ENCODE measurements at regions not wholly inside any gene's neighbourhood (a gene's known extent, or its start where the extent isn't known, plus 50 kb on each side); places are given as distances from the start of the nearest gene placed in this dataset.
"Not testable (repeated sequence)": the region's sequence is repeated elsewhere in the genome, so short reads cannot be mapped to it uniquely, and the experiment has no call there.

DNA sequence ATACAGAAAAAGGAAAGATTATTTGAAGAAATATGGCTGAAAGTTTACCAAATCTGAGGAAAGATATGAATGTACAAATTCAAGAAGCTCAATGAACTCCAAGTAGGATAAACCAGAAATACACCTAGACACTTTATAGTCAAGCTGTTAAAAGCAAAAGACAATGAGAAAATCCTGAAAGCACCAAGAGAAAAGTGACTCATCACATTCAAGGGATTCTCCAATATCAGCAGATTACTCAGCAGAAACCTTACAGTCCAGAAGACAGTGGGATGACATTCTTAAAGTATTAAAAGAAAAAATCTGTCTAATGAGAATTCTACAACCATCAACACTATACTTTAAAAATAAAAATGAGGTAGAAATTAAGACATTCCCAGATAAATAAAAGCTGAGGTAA lies 223.8 kb upstream of the ZCCHC13 start:
- DNase-seq (ENCODE audit: low read depth, low spot score), result no peak

DNA sequence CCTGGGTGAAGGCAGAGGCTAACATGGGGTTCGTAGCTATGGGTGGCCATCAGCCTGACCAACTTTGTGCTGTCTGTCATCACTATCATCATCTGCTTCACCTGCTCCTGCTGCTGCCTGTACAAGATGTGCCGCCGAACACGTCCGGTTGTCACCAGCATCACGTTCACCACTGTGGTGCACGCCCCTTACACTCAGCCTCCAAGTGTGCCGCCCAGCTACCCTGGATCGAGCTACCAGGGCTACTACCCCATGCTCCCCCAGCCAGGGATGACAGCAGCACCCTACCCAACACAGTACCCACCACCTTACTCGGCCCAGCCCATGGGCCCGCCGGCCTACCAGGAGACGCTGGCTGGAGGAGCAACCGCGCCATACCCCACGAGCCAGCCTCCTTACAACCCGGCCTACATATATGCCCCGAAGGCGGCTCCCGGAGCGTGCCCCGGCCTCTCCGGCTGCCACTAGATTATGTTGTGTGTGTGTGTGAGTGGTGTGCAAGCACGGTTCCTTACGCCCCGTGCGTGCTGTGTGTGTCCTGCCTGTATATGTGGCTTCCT lies 213.4 kb upstream of the XIST start:
- no peak for DNase-seq (ENCODE audit: low read depth, low spot score)

DNA sequence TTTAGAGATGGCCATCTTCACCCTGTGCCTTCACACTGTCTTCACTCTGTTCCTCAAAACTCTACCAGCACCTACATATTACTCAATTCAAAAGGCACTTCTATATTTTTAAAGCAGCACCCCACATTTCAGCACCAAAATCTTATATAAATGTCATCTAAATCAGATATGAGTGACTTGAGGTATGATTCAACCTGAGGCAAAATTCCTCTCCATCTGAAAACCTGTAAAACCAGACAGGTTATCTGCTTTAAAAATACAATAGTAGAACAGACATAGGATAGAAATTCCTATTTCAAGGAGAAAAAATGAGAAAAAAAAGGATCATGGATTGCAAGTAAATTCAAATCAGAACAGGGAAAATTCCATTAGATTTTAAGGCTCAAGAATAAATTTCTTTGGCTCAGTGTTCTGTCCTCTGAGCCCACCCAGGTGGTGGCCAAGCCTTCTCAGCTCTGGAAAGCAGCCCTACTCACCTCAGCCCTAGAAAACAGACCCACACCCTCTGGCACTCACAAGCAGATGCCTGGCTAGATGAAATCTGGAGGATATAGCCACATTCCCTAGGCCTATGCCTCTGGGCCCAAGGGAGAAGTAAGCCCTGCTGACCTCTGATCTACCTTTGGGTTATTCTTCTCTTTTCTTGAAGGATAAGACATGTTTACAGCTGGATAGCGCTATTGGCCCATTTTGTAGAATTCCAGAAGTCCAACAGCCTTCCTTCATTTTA lies 211.1 kb upstream of the XIST start:
- no peak for DNase-seq (ENCODE audit: low read depth, low spot score)

DNA sequence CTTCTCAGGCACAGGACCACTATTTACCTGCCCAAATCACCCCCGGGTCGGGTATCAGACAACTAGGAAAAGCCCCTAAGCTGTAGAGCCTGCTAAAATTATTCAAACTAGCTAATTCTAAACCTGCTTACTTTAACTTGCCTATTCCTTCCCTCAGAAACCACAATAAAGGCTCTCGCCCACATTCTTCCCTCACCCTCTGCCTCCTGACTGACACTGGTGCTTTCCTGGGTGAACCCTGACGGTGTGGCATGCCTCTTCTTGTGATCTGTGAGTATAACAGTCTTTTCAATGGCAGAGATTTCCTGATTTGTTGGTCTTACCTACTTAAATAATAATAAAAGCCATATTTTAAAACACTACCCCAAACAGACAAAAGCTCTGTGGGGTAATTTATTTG lies 209.4 kb upstream of the XIST start:
- peak; percentile 13 for DNase-seq (ENCODE audit: low read depth, low spot score)

DNA sequence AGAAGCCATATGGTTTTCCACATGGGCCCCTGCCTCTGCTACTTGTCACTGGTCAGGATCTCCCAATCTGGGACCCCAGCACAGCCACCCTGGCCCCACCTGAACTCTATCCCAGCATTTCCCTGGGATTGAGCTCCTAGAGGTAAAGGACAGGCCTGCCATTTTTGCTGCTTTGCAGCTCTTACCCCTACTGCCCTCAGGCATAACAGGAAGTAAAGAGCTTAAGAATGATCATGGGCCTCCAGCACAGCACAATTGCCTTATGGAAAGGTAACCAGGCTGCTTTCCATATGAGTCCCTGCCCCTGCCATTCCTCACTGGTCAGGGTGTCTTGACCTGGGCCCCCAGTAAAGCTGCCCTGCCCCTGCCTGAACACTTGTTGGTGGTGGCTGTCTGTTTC lies 196.6 kb upstream of the XIST start:
- no peak for DNase-seq (ENCODE audit: low read depth, low spot score)

DNA sequence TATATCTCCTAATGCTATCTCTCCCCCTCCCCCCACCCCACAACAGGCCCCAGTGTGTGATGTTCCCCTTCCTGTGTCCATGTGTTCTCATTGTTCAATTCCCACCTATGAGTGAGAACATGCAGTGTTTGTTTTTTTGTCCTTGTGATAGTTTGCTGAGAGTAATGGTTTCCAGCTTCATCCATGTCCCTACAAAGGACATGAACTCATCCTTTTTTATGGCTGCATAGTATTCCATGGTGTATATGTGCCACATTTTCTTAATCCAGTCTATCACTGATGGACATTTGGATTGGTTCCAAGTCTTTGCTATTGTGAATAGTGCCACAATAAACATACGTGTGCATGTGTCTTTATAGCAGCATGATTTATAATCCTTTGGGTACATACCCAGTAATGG lies 181.6 kb upstream of the XIST start:
- not testable (repeated sequence) for DNase-seq (ENCODE audit: low read depth, low spot score)

DNA sequence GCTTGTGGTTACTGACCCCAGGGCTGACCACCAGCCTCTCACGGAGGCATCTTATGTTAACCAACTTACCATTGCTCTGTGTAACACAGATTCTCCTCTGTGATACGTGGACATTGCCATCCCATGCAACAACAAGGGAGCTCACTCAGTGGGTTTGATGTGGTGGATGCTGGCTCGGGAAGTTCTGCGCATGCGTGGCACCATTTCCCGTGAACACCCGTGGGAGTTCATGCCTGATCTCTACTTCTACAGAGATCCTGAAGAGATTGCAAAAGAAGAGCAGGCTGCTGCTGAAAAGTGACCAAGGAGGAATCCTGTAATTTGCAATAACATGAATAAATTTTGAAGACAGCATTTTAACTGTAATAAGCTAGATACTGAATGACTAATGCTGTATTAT lies 179.0 kb upstream of the XIST start:
- DNase-seq (ENCODE audit: low read depth, low spot score), result not testable (repeated sequence)

DNA sequence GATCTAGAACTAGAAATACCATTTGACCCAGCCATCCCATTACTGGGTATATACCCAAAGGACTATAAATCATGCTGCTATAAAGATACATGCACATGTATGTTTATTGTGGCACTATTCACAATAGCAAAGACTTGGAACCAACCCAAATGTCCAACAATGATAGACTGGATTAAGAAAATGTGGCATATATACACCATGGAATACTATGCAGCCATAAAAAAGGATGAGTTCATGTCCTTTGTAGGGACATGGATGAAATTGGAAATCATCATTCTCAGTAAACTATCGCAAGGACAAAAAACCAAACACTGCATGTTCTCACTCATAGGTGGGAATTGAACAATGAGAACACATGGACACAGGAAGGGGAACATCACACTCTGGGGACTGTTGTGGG lies 178.3 kb upstream of the XIST start:
- DNase-seq (ENCODE audit: low read depth, low spot score), result not testable (repeated sequence)

DNA sequence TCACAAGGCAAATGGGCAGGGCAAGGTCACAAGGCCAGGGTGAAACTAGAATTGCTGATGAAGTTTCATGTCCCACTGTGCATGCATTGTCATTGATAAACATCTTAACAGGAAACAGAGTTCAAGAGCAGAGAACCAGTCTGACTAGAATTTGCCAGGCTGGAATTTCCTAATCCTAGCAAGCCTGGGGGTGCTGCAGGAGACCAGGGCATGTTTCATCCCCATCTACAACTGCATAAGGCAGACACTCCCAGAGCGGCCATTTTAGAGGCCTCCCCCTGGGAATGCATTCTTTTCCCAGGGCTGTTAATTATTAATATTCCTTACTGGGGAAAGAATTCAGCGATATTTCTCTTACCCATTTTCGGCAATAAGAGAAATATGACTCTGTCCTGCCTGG lies 172.6 kb upstream of the XIST start:
- not testable (repeated sequence) for DNase-seq (ENCODE audit: low read depth, low spot score)

DNA sequence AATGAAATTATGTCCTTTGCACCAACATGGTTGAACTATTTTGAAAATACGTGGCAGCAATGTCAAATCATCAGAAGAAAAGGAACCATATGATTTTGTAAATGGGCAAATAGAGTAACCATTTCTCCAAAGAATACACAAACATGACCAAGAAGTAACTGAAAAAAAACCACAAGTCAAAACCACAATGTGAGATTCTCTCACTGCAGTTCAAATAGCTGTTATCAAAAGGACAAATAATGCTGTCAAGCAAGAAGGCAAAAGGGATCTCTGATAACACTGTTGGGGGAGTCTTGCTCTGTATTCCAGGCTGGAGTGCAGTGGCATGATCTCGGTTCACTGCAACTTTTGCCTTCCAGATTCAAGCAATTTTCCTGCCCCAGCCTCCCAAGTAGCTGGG lies 170.7 kb upstream of the XIST start:
- no peak for DNase-seq (ENCODE audit: low read depth, low spot score)

DNA sequence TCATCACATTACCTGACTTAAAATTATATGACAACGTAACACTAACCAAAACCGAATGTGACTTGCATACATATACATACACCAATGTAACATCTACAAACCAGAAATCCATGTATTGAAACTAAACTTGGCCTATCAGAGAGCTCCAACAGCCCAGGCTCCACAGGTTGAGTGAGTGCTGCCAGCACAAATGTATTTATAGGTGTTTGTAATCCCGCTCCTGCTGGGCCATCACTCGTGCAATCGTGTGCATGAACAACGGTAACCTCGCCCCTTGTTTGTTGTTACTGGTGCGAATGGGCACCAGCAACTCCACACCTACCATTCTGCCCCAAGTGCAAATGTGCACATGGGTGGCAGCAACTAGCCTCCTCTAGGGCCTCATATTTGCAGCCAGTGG lies 165.7 kb upstream of the XIST start:
- DNase-seq (ENCODE audit: low read depth, low spot score), result no peak

DNA sequence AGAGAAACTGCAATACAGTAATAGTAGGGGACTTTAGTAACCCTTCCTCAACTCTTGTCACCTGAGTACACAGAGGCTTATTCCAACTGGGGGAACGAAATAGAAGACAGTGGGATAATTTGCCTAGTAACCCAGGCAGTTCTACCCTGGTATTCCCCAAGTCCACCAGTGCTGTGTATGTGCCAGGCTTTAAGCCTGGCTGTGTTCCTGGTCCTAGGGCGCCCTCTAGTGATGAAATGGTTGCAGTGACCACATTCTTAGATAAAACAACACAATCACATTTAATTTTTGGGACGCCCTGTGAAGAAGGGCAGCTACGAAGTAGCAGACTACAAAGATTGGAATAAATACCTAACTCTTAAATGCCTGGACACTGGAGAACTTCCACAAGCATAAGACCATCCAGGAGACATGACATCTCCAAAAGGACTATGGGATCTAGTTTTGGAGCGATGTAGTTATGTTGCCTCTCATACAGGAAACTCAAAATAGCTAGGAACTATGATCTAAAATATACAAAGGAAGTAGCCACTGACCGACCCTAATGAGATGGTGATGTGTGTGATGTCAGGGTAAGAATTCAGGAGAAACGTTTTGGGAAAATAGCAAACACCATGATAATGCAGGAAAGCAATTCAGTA lies 163.0 kb upstream of the XIST start:
- DNase-seq (ENCODE audit: low read depth, low spot score), result peak; percentile 88

DNA sequence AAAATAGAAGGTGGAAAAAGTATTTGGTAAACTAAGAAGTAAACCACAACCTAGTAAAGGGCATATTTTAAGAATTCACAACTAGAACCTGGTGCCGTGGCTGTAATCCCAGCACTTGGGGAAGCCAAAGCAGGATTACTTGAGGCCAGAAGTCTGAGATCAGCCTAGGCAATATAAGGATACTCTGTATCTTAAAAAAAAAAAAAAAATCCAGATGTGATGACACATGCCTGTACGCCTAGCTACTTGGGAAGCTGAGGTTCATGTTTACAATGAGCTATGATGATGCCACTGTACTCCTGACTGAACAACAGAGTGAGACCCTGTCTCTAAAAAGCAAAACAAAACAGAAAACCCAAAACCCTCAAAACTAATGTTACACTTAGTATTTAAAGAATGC lies 156.5 kb upstream of the XIST start:
- no peak for DNase-seq (ENCODE audit: low read depth, low spot score)

DNA sequence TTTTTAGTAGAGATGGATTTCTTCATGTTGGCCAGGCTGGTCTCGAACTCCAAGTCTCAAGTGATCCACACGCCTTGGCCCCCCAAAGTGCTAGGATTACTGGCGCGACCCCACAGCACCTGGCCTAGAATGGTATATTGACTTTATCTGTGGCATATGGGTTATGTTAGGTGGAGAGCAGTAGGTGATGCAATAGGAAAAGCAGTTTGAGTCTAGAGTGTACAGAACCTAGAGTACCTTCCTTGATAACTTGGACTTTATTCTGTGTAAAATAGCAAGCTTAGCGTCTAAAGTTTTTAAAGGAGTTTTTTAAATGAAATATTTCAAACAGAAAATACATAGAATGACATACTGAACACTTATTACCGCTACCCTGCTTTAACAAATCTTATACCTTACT lies 139.5 kb upstream of the XIST start:
- DNase-seq (ENCODE audit: low read depth, low spot score), result no peak

DNA sequence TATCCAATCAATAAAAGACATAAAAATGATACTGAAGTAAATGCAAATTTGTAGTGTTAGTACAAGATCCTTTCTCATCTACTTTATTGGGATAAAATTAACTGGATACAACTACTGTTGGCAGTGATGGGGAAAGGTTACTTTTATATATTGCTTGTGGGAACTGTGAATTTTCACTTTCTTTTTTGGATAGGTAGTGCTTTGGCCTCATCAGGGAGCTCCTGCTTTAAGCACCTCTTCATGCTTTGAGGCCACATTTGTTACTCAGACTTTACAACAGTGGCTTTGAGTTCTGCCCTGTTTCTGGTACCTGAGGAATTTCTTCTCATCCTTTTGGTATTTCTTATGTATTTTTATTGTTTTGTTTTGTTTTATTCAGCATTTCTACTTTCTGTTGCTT lies 134.7 kb upstream of the XIST start:
- DNase-seq (ENCODE audit: low read depth, low spot score), result no peak

DNA sequence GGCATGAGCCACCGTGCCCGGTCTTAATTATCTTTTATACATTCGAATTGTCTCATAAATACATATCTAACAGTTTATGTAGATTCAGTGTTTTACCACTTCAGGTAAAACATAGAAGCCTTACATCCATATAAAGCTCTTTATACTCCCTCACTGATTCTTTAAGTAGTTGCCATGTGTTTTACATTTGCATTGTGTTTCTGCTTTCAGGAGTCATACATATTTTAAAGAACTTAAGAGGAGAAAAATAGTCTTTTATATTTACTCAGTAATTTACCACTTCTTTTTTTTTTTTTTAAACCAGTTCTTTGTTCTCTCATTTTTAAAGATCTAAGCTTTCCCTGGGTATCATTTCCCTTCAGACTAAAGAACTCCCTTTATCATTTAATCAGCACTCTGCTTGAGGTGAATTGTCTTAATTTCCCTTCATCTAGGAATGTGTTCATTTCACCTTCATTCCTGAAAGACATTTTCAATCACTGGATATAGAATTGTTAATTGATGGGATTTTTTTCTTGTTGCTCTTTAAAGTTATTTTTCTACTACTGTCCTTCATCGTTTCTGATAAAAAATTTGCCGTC lies 127.1 kb upstream of the XIST start:
- DNase-seq (ENCODE audit: low read depth, low spot score), result no peak

DNA sequence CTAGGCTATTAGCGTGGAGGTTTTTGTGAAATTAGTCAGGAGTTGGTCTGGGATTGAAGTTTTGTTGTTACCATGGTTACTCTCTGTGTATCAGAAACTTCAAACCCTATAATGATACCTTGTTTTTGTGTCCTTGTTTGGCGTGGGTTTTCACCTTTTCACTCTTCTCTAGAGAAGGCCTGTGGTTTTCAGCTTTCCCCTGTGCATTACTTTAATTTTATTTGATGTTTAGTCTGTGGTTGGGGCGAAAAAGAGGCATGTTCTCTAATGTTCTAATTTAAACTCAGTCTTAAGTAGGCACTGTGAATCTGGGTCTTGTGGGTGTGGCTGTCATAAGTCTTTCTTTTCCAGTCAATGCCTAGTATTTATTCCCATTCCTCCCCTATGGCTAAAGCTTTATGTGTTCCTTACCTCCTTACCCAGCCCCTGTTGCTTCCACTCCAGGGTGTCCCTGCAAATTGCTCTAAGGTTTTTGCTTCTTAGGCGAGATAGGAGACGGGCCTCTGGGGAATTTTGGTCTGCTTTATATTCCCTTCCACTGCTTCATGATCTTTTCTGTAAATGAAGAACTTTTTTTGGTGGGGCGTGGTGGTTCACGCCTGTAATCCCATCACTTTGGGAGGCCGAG lies 125.1 kb upstream of the XIST start:
- peak; percentile 47 for DNase-seq (ENCODE audit: low read depth, low spot score)

DNA sequence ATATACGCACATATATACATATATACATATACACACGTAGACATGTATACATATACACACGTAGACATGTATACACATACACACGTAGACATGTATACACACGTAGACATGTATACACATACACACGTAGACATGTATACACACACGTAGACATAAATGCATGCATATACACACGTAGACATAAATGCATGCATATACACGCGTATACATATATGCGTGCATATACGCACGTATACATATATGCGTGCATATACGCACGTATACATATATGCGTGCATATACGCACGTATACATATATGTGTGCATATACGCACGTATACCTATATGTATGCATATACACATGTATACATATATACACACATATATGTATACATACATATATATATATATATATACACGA lies 114.9 kb upstream of the XIST start:
- DNase-seq (ENCODE audit: low read depth, low spot score), result not testable (repeated sequence)

DNA sequence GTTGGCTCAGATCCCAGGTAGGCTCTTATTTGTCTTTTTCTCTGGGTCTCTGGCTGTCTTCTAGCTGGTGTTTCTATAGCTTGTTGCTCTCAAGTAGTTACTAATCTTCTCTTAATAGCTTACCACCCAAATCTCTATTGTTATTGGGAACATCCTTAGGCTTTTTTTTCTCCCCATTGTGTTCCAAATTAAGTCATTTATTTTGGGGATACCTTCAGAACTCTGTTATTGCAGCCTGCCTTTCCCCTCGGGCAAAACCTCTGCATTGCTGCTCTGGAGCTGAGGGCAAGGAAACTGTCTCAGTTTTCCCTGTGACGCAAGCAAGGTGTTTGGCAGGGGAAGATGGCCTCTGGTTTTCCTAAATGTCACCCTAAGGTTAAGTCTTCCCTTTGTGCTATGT lies 113.3 kb upstream of the XIST start:
- DNase-seq (ENCODE audit: low read depth, low spot score), result no peak

DNA sequence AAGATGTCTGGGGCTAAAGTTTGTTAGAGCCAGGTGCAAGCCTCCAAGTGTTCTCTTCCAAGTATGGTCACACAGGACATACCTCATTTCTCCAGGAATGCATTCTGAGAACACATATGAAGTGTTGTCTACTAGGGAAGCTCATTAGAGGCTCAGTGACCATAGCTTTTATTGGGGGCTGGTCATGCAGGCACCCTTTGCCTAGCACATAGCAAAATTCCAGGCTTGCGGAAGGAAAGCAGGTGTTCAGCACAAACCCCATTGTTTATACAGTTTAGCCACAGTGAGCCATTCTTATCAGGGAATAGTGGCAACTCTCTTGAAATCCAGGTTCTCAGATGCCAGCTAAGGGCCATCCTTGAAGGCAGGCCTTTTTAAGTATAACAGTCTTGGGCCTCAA lies 112.1 kb upstream of the XIST start:
- peak; percentile 22 for DNase-seq (ENCODE audit: low read depth, low spot score)

DNA sequence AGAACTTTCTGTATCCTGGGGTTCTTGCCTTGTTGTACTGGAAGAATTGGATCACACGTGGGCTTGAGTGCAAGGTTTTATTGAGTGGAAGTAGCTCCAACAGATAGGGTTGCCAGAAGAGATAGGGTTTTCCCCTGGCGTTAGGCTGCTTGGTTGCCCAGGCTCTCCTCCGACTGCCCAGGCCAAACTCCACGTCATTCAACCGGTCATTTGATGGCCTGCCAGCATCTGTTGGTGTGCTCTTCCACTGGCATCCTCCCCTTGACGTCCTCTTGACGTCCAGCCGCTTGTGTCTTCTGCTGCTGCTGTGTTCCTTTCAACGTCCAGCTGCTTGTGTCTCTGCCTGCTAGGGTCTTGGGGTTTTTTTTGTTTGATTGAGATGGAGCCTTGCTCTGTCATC lies 111.2 kb upstream of the XIST start:
- DNase-seq (ENCODE audit: low read depth, low spot score), result no peak

DNA sequence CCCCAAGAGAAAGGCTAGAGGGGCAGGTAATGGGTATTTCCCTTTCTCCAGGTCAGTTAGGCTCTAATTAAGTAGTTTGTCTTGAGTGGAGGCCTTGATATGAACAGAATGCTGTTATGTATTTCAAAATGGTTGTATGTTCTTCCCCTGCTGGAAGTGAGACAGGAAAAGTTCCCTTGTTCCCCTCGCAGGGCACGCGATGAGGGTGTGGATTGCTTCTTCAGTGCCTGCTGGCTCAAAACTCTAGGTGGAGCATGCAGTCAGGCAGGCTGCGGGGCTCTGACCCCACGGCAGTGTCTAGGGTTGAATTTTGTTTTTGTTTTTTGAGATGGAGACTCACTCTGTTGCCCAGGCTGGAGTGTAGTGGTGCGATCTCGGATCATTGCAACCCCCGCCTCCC lies 110.4 kb upstream of the XIST start:
- no peak for DNase-seq (ENCODE audit: low read depth, low spot score)

DNA sequence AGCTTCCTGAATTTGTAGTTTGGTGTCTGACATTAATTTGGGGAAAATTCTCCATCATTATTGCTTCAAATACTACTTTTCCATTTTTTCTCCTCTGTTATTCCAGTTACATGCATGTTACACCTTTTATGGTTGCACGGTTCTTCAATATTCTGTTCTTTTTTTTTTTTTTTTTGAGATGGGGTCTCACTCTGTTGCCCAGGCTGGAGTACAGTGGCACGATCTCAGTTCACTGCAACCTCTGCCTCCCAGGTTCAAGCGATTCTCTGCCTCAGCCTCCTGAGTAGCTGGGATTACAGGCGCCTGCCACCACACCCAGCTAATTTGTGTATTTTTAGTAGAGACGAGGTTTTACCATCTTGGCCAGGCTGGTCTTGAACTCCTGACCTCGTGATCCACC lies 109.4 kb upstream of the XIST start:
- not testable (repeated sequence) for DNase-seq (ENCODE audit: low read depth, low spot score)
